ENCODE measurements at regions not wholly inside any gene's neighbourhood (a gene's known extent, or its start where the extent isn't known, plus 50 kb on each side); places are given as distances from the start of the nearest gene placed in this dataset.

DNA sequence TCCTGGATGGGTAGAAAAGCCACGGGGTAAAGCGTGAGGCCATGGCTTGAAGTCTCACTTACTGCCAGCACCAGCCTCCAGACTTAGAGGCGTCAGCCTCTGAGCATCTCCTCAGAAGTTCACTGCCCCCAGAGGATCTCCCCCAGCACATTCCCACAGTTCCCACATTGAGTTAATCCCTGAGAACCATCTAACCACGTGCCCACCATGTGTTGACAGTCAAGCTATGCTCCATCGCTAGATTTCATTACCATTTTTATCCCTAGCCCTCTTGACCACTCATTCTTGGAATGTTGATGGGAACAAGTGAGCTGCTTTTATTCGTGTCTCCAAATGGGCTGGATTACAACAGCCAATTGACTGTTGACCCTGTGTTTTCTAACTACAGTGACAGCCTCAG is 283.3 kb upstream of the IRX1 start:
- FAIRE-seq: no peak
- TF ChIP-seq, protein P1, sequence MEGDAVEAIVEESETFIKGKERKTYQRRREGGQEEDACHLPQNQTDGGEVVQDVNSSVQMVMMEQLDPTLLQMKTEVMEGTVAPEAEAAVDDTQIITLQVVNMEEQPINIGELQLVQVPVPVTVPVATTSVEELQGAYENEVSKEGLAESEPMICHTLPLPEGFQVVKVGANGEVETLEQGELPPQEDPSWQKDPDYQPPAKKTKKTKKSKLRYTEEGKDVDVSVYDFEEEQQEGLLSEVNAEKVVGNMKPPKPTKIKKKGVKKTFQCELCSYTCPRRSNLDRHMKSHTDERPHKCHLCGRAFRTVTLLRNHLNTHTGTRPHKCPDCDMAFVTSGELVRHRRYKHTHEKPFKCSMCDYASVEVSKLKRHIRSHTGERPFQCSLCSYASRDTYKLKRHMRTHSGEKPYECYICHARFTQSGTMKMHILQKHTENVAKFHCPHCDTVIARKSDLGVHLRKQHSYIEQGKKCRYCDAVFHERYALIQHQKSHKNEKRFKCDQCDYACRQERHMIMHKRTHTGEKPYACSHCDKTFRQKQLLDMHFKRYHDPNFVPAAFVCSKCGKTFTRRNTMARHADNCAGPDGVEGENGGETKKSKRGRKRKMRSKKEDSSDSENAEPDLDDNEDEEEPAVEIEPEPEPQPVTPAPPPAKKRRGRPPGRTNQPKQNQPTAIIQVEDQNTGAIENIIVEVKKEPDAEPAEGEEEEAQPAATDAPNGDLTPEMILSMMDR (IDR thresholded peaks at IDR 0.05; ENCODE audit: insufficient read depth, missing control alignments): no peak
- no peak for DNase-seq (ENCODE audit: insufficient read length, low spot score)

DNA sequence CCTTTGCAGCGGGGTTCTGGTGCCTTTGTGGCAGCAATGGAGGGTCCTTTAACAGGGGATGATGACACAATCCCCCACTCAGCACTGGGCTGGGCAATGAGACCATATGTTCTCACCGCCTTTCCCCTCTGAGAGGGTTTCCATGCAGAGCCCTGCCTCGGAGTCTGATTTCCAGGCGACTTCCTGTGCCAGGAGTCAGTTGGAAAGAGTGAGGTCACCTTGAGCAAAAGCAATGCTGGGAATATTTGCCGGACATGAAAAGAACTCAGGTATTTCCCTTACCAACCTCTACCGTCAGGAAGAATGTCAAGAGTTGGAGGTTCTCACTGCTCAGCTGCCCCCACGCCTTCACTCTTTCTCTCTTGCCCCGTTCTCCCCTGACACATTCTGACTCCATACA is 284.2 kb upstream of the IRX1 start:
- DNase-seq (ENCODE audit: insufficient read length, low spot score): no peak
- FAIRE-seq: no peak
- TF ChIP-seq, protein P1 (IDR thresholded peaks at IDR 0.05; ENCODE audit: insufficient read depth, missing control alignments): no peak

DNA sequence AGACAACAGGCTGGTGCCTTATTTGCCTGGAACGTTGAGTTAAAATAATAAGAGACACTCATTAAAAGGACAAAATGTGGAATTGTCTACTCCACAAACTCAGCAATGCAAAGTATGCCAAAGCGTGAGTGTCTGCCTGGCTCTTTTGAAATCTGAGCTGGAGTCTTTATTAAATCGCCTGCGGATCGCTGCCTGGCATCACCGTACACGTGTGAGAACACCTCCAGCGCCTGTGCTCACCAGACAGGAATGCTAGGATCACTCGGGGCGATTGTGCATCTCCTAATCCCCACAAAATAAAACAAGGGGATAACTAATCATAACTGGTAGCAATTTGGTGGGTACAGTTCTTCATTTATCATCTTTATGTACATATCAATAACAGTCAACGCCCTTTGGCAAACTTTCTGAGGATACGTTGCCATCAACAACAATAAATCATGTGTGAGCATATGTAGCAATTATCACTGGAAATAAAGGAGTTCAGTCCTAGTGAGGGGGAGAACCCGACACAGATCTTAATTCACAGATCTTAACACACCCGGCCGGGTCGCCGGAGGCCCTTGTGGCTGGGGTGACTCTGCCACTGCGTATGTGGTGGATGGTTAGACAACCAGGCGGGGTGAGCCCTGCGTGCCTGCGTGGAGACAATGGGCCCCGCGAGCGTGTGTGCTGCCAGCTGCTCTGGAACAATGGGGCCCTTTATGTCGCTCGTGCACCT is 284.9 kb upstream of the IRX1 start:
- DNase-seq (ENCODE audit: insufficient read length, low spot score) (no peak), FAIRE-seq (no peak)

DNA sequence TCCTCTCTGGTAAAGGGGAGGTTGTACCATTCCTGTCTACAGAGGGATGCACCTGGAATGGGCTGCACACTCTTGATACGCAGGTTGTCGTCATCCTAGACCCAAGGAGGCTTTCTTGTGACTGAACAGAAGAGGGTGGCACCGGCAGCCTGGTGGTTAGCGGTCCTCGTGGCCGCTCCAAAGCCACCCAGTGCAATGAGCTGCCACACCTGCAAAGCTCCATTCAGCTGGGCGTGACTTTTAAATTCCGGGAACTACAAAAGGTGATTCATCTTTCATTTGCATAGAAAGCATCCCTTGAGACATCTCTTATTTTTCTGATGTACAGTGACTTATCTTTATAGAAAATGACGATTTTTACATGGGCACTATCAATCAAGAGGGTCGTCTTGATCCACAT is 286.1 kb upstream of the IRX1 start:
- TF ChIP-seq, protein P1 (IDR thresholded peaks at IDR 0.05; ENCODE audit: insufficient read depth, missing control alignments): no peak
- FAIRE-seq: no peak
- no peak for DNase-seq (ENCODE audit: insufficient read length, low spot score)

More for the DNA sequence above, 284.9 kb upstream of the IRX1 start:
- TF ChIP-seq, protein P1 (IDR thresholded peaks at IDR 0.05; ENCODE audit: insufficient read depth, missing control alignments): no peak

DNA sequence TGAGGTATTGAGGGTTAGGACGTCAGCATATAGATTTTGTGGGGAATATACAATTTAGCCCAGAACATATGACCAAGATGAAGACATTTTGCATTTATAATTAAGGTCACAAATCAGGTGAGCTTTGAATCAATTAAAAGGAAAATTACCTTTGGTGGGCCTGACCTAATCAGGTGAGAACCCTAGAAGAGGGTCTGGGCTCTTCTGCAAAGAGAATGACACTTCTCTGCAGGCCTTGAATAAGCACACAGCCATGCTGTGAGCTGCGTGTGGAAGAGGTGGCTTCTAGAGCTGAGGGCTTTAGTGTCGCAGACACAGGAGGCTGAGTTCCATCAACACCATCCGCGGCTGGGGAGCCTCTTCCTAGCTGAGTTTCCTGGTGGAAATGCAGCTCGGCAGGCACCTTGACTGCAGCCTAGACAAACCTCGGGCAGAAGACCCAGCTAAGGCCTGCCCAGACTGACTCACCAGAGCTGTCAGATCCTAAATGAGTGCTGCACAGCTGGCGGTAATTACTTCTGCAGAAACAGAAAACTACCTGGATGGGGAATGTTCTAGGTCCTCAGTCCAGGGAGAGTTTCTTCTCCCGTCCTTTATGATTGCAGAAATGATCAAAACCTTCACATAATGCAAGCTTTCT is 287.5 kb upstream of the IRX1 start:
- TF ChIP-seq, protein P1 (IDR thresholded peaks at IDR 0.05; ENCODE audit: insufficient read depth, missing control alignments): no peak
- DNase-seq (ENCODE audit: insufficient read length, low spot score) (no peak), FAIRE-seq (no peak)

DNA sequence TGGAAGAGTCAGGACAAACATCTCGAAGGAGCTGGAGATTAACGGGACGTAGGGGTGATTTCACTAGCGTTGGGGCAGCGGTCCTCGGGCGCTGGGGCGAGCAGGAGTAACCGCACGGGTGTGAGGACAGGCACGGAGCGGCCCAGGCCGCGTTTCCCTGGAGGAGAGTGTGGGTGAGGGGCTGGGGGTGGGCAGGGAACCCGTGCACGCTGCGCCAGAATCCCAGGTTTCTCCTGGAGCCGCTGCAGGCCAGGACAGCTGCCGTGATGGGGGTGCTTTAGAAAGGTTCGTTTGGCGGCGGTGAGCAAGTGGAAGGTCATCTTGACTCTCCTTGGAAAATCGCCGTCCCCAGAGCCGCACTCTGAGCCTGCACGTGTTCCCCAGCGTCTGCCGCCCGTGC is 290.2 kb upstream of the IRX1 start:
- TF ChIP-seq, protein P1 (IDR thresholded peaks at IDR 0.05; ENCODE audit: insufficient read depth, missing control alignments): no peak
- FAIRE-seq: no peak
- DNase-seq (ENCODE audit: insufficient read length, low spot score): no peak

DNA sequence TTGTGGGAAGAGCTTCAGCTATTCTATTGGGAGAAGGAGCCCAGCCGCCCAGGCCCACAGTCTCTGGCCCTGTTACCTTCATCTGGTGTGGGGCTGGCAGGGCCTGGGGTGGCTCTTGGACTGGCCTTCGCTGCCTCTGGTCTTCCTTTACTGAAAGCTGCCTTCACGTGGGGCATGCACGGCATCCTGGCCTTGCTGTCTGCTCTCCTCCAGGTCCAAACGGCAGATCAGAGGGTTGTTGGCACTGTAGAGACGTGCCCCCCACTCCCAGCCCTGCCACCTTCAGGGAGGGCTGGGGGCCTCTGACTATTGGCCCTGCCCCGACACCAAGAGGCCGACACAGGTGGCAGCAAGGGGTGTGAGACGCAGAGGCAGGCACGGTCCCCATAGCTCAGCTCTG is 291.3 kb upstream of the IRX1 start:
- FAIRE-seq: no peak
- TF ChIP-seq, protein P1 (IDR thresholded peaks at IDR 0.05; ENCODE audit: insufficient read depth, missing control alignments): no peak
- no peak for DNase-seq (ENCODE audit: insufficient read length, low spot score)
